B cell (primary cell): ENCODE measurements at regions not wholly inside any gene's neighbourhood (a gene's known extent, or its start where the extent isn't known, plus 50 kb on each side); places are given as distances from the start of the nearest gene placed in this dataset.

ENCODE experiments used
- ATAC-seq: fragments of 200-7000 bp; cut with Tn5 transposase; one replicate; pipeline ENCODE4 v1.10.0; 2021; ENCODE audit warnings: low read depth, mild to moderate bottlenecking, moderate number of reproducible peaks, moderate library complexity
- CTCF ChIA-PET: fragments of 350-600 bp; sonication (Branson Sonifier 250); formaldehyde crosslinking; loops from one replicate; lab custom pipeline; 2021; ENCODE audit warnings: antibody characterized with exemption, inconsistent platforms; lab: Charles Lee
- POLR2A ChIA-PET: fragments of 350-600 bp; sonication (Branson Sonifier 250); formaldehyde crosslinking; loops from one replicate; lab custom pipeline; 2021; ENCODE audit warnings: antibody characterized with exemption; lab: Charles Lee
- DNase-seq: peaks from one replicate; pipeline ENCODE4 v3.0.0; 2013
- H2AFZ ChIP-seq: 2 replicates; pipeline ENCODE4 v1.6.1; 2012; ENCODE audit warnings: mild to moderate bottlenecking, low read depth, low read length; ENCODE audit not compliant: insufficient read depth, poor library complexity, severe bottlenecking
- H3K27ac ChIP-seq, 2 donors: 1 replicate in 1 of 2; 2 replicates in 1 of 2; pipeline ENCODE4 v1.5.1; 2012 to 2013; ENCODE audit warnings: low read length in 2 of 2, mild to moderate bottlenecking in 2 of 2, moderate library complexity in 1 of 2
- H3K27me3 ChIP-seq, 4 experiments: fragments of 200-600 bp in 1 of 4; sonication (generic) in 1 of 4; replicated peaks in 1 of 4; 1 replicate in 2 of 4; 2 replicates in 2 of 4; pipeline versions ENCODE4 v1.6.1 to v1.7.0; 2013 to 2016; ENCODE audit warnings: low read length in 3 of 4, mild to moderate bottlenecking in 2 of 4, mixed read lengths in 1 of 4, moderate library complexity in 1 of 4; ENCODE audit not compliant: insufficient read depth in 4 of 4, control insufficient read depth in 3 of 4; ENCODE audit errors: control extremely low read depth in 1 of 4
- H3K36me3 ChIP-seq, 2 experiments: replicated peaks in 1 of 2; 1 replicate in 1 of 2; 2 replicates in 1 of 2; pipeline versions ENCODE4 v1.6.1 to v1.7.1; 2013; ENCODE audit warnings: low read length in 1 of 2; ENCODE audit not compliant: insufficient read depth in 2 of 2, control insufficient read depth in 1 of 2; ENCODE audit errors: control extremely low read depth in 1 of 2, extremely low read depth in 1 of 2
- H3K4me1 ChIP-seq, 2 donors: fragments of 200-600 bp in 1 of 2; sonication (generic) in 1 of 2; 1 replicate in 1 of 2; 2 replicates in 1 of 2; pipeline versions ENCODE4 v1.5.1 to v1.6.1; 2013 to 2017; ENCODE audit warnings: low read length in 2 of 2; ENCODE audit not compliant: control insufficient read depth in 2 of 2, insufficient read depth in 2 of 2
- H3K4me2 ChIP-seq: replicated peaks from 2 replicates; pipeline ENCODE3; 2012; ENCODE audit warnings: mild to moderate bottlenecking, low read depth, low read length; ENCODE audit not compliant: poor library complexity, severe bottlenecking
- H3K4me3 ChIP-seq, 5 experiments: fragments of 200-600 bp in 1 of 5; sonication (generic) in 1 of 5; 1 replicate in 3 of 5; 2 replicates in 2 of 5; pipeline versions ENCODE4 v1.5.1 to v1.7.0; 2011 to 2016; ENCODE audit warnings: low read length in 4 of 5, mild to moderate bottlenecking in 4 of 5, low read depth in 2 of 5, control low read depth in 1 of 5, moderate library complexity in 1 of 5; ENCODE audit not compliant: insufficient read depth in 1 of 5; ENCODE audit errors: control extremely low read depth in 1 of 5, extremely low read depth in 1 of 5
- H3K79me2 ChIP-seq: fragments of 200-600 bp; sonication (generic); one replicate; pipeline ENCODE4 v1.6.0; 2016; ENCODE audit warnings: low read length; ENCODE audit not compliant: control insufficient read depth, insufficient read depth
- H3K9ac ChIP-seq: fragments of 200-600 bp; sonication (generic); 2 replicates; pipeline ENCODE4 v1.6.1; 2017; ENCODE audit warnings: mild to moderate bottlenecking, low read length, moderate library complexity
- H3K9me3 ChIP-seq, 3 donors: one replicate each; pipeline versions ENCODE4 v1.6.1 to v1.7.1; 2013; ENCODE audit warnings: low read length in 2 of 3; ENCODE audit not compliant: control insufficient read depth in 2 of 3, insufficient read depth in 1 of 3; ENCODE audit errors: control extremely low read depth in 1 of 3
- H4K20me1 ChIP-seq: 2 replicates; pipeline ENCODE4 v1.6.0; 2012; ENCODE audit warnings: mild to moderate bottlenecking, low read length; ENCODE audit not compliant: insufficient read depth, control insufficient read depth, poor library complexity, severe bottlenecking
- H3K27ac Mint-ChIP-seq: one replicate; pipeline ENCODE4 v1.8.0; 2021; ENCODE audit warnings: mixed read lengths
- H3K27me3 Mint-ChIP-seq: one replicate; pipeline ENCODE4 v1.8.0; 2021; ENCODE audit warnings: mixed read lengths
- H3K4me1 Mint-ChIP-seq: one replicate; pipeline ENCODE4 v1.8.0; 2021; ENCODE audit warnings: mixed read lengths
- H3K4me3 Mint-ChIP-seq: one replicate; pipeline ENCODE4 v1.8.0; 2021; ENCODE audit warnings: mixed read lengths
- H3K9me3 Mint-ChIP-seq: one replicate; pipeline ENCODE4 v1.8.0; 2022; ENCODE audit warnings: mixed read lengths; ENCODE audit not compliant: insufficient read depth
- EZH2 ChIP-seq: IDR thresholded peaks from 2 replicates; pipeline ENCODE4 v1.6.1; 2012; ENCODE audit warnings: borderline replicate concordance, low read depth, mild to moderate bottlenecking, moderate library complexity, low read length; ENCODE audit not compliant: insufficient read depth, poor library complexity, severe bottlenecking
- WGBS: methylation state at CpG from one replicate; pipeline ENCODE4 v1.1.5; 2013; ENCODE audit warnings: missing lambda C conversion rate; ENCODE audit not compliant: insufficient coverage; 5-methylcytosine and 5-hydroxymethylcytosine counted together
- intact Hi-C: fragments of 100-400 bp; cut with micrococcal nuclease; formaldehyde crosslinking; loops from one replicate; pipeline ENCODE4 v1.10.0; 2022
- TF ChIP-seq, protein P1 (sequence below): fragments of 200-600 bp; IDR thresholded peaks from one replicate; pipeline ENCODE4 v1.8.0; 2022; ENCODE audit warnings: antibody characterized with exemption, mild to moderate bottlenecking

DNA sequence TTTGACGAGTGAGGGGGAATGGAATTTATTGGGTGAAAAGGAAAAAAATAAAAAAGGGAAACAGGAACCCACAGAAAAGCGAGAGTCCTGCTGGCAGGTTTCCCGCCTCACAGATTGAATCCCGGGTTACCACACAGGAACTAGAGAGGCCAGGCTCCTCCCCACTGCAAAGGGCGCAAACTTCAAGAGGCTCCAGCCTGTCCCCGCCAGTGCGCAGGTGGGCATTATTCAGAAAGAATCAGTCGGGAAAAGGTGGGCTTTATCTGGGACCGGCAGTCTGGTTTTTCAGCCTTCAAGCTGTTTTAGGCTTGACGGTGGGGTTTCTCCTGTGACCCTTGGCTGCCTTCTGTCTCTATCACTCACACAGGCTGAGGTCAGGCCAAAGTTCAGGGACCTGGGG is 1496.8 kb downstream of the RPA4 start:
- Histone ChIP-seq H3K4me2 (no peak overlapping the region), H2AFZ (no peak overlapping the region), H4K20me1 (no peaks in the 10 kb centered on the region), H3K27ac (no peak overlapping the region), H3K27me3 (no peaks in the 10 kb centered on the region), H3K4me1 (no peaks in the 10 kb centered on the region), H3K79me2 (no peaks in the 10 kb centered on the region), H3K4me3 (no peak overlapping the region), H3K9me3 (no peaks in the 10 kb centered on the region), H3K9ac (no peak overlapping the region), H3K36me3 (no peaks in the 10 kb centered on the region)
- Mint-ChIP-seq H3K27ac (no peak overlapping the region), H3K9me3 (no peaks in the 10 kb centered on the region), H3K4me3 (no peak overlapping the region), H3K4me1 (no peaks in the 10 kb centered on the region), H3K27me3 (no peaks in the 10 kb centered on the region)
- TF ChIP-seq EZH2, result no peak
- TF ChIP-seq, protein P1, sequence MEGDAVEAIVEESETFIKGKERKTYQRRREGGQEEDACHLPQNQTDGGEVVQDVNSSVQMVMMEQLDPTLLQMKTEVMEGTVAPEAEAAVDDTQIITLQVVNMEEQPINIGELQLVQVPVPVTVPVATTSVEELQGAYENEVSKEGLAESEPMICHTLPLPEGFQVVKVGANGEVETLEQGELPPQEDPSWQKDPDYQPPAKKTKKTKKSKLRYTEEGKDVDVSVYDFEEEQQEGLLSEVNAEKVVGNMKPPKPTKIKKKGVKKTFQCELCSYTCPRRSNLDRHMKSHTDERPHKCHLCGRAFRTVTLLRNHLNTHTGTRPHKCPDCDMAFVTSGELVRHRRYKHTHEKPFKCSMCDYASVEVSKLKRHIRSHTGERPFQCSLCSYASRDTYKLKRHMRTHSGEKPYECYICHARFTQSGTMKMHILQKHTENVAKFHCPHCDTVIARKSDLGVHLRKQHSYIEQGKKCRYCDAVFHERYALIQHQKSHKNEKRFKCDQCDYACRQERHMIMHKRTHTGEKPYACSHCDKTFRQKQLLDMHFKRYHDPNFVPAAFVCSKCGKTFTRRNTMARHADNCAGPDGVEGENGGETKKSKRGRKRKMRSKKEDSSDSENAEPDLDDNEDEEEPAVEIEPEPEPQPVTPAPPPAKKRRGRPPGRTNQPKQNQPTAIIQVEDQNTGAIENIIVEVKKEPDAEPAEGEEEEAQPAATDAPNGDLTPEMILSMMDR, result no peak
- intact Hi-C loops, result no loop called here
- no peak for ATAC-seq
- CTCF ChIA-PET, result no interaction called here
- DNase-seq, result no peak
- POLR2A ChIA-PET, result no interaction called here
- 83% methylated on average over 7 of the region's 10 CpGs for WGBS

DNA sequence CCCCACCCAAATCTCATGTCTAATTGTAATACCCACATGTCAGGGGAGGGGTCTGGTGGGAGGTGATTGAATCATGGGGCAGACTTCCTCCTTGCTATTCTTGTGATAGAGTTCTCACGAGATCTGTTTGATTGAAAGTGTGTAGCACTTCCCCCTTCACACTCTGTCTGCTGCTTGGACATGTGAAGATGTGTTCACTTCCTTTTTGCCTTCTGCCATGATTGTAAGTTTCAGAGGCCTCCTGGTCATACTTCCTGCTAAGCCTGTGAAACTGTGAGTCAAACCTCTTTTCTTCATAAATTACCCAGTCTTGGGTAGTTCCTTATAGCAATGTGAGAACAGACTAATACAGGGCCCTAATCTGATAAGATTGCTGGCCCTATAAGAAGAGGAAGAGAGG is 1514.8 kb downstream of the RPA4 start:
- Mint-ChIP-seq H3K27ac (no peak overlapping the region), H3K4me3 (no peak overlapping the region), H3K27me3 (no peaks in the 10 kb centered on the region), H3K4me1 (no peaks in the 10 kb centered on the region), H3K9me3 (no peaks in the 10 kb centered on the region)
- H3K27ac ChIP-seq, result no peak overlapping the region
- POLR2A ChIA-PET, result no interaction called here
- ATAC-seq (no peak), DNase-seq (no peak)
- H3K9me3 ChIP-seq, result no peaks in the 10 kb centered on the region
- no peaks in the 10 kb centered on the region for H3K36me3 ChIP-seq
- no peak overlapping the region for H2AFZ ChIP-seq
- TF ChIP-seq, protein P1, result no peak
- TF ChIP-seq EZH2, result no peak
- H3K4me1 ChIP-seq, result no peaks in the 10 kb centered on the region
- H3K79me2 ChIP-seq, result no peaks in the 10 kb centered on the region
- H4K20me1 ChIP-seq, result no peaks in the 10 kb centered on the region
- no peaks in the 10 kb centered on the region for H3K27me3 ChIP-seq
- no peak overlapping the region for H3K9ac ChIP-seq
- H3K4me3 ChIP-seq, result no peak overlapping the region
- intact Hi-C loops, result no loop called here
- no peak overlapping the region for H3K4me2 ChIP-seq
- no CpG with 5 or more reads among the region's 1 CpG for WGBS
- CTCF ChIA-PET, result no interaction called here
